HEK293T (cell line): ENCODE measurements at regions not wholly inside any gene's neighbourhood (a gene's known extent, or its start where the extent isn't known, plus 50 kb on each side); places are given as distances from the start of the nearest gene placed in this dataset.

Experiments used
- FOXM1 ChIP-seq: fragments of 450-650 bp; IDR thresholded peaks from 2 replicates; pipeline ENCODE4 v1.6.1; 2017; ENCODE audit warnings: mild to moderate bottlenecking, borderline replicate concordance
- SP1 ChIP-seq: fragments of 450-650 bp; IDR thresholded peaks from 2 replicates; pipeline ENCODE4 v1.6.1; 2017
- SUZ12 ChIP-seq: fragments of 450-650 bp; IDR thresholded peaks from 2 replicates; pipeline ENCODE4 v1.6.1; 2016; ENCODE audit warnings: mild to moderate bottlenecking

- TF ChIP-seq SP1, result no peak
- TF ChIP-seq FOXM1, result no peak
- no peak for TF ChIP-seq SUZ12
Observed at GRCh38 chr15:81516461-81516860, 142.4 kb upstream of the TMC3 start.
